AG20443 (cell line): ENCODE measurements at regions not wholly inside any gene's neighbourhood (a gene's known extent, or its start where the extent isn't known, plus 50 kb on each side); places are given as distances from the start of the nearest gene placed in this dataset.
"Not testable (repeated sequence)": the region's sequence is repeated elsewhere in the genome, so short reads cannot be mapped to it uniquely, and the experiment has no call there.

Experiments
- DNase-seq: peaks from one replicate; pipeline ENCODE4 v3.0.0; 2012; ENCODE audit warnings: low spot score, mixed read lengths

DNA sequence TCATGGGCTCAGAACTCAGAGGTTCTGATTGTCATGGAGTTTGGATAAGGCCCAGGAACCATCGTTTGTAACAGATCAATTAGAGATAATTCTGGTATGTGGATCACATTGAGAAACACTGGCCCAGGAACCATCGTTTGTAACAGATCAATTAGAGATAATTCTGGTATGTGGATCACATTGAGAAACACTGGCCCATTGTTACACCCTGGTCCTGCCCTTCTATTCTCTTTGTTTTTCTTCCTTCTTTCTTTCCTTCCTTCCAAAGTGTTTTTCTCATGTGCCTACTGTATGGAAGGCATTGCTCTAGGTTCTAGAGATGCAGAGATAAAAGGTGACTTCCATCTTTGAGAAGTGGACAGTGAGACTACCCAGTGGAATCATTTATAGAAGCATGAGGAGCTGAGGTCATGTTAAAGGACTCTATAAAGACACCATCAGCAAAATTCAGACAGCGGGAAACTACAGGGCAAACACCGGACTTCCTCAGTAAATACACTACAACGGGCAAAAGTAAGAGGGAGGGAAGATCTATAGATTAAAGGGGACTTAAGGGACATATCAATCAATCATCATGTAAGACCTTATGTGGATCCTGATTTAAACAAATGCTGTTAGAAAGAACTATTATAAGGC is 153.8 kb downstream of the UNC5CL start:
- no peak for DNase-seq

DNA sequence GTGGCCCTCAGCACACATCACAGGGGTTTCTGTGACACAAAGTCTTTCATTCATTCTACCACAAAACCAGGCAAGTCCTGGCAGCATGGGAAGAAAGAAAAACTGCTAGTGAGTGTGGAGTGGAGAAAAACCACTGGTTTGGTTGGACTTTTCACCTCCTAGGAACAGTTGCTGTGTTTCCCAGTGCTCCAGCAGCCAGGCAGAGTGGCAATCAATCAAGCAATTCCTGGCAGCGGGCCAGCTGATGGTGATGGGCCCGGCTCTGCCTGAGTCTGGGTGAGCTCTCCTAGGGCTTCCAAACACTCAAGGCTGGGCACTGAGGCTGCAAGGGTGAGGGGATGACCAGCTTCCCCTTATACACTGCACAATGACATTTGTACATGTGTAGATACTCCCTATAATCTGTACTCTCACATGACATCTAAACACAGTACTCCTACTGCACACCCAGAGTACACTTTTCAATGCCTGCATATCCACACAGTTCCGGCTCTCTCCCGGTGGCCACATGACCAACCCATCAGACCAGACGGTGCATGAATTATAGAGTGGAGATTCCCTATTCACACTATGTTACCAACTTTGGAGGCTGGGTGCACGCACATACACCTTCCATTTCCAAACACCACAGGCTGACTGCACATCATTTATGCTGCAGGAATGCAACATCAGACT is 156.6 kb downstream of the UNC5CL start:
- no peak for DNase-seq

GRCh38 chr6:40881501-40881900 is 157.5 kb downstream of the UNC5CL start:
- DNase-seq = no peak

DNA sequence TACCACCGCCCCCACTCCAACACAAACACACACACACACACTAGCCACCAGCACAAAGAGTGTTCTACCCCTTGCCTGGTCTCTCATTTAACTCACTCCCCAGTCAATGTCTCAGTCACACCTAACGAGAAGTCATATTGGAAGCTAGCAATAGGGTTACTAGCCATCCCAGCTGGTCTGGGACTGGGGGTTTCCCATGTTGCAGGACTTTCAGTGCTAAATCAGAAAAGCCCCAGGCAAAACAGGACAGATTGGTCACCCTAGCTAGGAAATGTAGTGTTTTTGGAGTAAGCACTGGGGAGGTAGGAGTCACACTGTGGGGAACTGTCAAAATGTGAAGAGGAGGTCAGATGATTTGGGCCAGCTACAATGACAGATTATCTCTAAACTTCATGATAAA is 158.1 kb downstream of the UNC5CL start:
- DNase-seq = no peak

GRCh38 chr6:40879169-40879568 is 159.9 kb downstream of the UNC5CL start:
- DNase-seq = no peak

DNA sequence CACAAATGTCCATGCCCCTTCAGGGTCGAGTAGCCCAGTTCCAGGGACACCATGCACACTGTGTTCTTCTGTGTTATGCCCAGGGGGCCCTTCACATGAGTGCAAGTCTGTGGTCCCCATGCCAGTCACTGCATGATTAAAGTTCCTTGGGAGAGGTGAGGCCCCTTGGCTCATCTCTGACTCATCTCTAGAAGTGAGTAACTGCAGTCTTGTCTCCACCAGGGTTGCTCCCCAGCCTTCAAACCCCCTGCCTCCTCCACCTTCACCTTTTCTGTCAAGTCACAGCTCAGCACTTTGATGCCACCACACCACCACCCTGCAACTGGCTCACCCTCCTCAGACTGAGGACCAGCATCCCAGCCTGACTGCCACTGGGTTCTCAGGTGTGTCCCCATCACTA is 161.7 kb downstream of the UNC5CL start:
- no peak for DNase-seq

DNA sequence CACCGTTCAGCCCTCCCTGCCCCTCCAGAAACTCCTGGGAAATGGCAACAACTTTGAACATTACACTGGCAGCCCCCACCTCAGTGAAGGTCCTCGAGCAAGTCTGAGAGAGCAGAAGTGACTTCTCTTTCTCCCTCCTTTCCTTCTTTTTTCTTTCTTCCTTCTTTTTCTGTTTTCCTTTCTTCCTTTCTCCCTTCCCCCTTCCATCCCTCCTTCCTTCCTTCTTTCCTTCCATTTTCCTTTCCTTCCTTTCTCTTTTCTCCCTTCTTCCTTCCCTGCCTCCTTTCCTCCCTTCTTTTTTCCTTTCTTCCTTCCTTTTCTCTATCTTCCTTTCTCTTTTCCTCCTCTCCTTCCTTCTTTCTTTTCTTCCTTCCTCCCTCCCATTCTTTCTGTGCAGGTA is 162.7 kb downstream of the UNC5CL start:
- no peak for DNase-seq

DNA sequence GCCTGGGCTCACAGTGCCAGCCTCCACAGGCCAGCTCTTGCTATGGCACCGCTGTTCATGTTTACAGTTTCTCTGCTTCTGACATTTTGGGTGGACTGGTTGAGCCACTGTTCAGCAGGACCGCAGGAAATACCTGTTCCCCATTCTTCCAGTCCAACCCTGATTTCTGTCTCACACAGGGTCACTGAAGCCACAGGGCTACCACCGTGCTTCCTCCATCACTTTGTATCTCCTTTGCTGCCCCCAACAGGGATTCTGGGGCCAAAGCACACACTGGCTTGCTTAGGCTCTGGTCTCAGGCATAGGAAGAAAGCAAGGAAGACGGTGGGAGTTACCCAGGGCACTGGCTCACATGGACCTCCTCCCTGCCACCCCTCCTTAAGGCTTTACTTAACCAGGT is 164.5 kb downstream of the UNC5CL start:
- DNase-seq = no peak

DNA sequence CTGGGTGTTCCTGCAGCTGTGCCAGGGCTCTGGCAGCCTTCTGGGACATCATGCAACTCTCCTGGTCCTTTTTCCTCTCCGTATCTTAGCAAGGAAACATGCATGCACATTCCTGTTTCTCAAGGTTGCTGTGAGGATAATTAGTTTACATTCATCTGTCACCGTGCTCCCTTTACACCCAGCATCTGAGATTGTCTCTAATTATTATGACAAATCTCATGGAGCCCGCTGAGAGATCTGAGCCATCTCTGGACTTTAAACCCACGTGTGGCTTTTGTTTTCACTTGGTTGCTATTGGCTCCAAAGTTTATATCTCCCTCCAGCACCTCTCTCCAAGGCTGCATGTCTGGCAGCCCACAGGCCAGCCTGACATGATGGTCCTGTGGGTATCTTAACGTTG is 167.6 kb downstream of the UNC5CL start:
- no peak for DNase-seq

GRCh38 chr6:40868089-40868865 is 170.7 kb downstream of the UNC5CL start:
- DNase-seq = not testable (repeated sequence)

DNA sequence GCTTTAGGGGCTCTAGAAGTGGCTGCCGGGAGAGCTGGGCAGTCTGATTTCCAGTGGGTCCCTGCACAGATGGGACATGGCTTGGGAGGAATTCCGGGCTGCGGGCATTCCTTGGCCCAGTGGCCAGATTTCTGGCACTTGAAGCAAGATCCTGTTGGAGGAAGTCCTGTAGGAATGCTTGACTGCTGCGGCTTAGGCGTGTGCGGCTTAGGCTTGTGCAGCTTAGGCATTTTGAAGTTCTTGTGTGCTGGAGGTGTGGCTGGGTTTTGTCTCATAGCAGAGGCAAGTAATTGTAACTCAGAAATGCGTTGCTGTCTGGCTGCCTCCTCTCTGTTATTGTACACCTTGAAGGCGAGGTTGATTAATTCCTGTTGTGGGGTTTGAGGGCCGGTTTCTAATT is 171.5 kb downstream of the UNC5CL start:
- DNase-seq = not testable (repeated sequence)

DNA sequence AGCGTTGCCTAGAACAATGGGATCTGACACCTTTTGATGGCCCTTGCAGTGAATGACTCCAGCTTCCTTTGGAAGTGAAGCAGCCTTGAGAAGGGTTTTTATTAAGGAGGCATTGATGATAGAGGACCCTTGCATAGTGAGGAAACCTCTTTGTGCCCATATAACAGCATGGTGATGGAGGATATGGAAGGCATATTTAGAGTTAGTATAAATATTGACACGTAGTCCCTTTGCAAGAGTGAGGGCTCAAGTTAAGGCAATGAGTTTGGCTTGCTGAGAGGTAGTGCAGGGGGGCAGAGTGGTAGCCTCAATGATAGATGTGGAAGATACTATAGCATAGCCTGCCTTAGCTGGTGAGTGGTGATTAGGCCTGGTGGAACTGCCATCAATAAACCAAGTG is 173.8 kb downstream of the UNC5CL start:
- DNase-seq = not testable (repeated sequence)

- no peak for DNase-seq
Observed at GRCh38 chr6:40860443-40860842, 178.6 kb downstream of the UNC5CL start.

- peak; percentile 19 for DNase-seq
Observed at GRCh38 chr6:40856271-40856670, 182.8 kb downstream of the UNC5CL start.

DNA sequence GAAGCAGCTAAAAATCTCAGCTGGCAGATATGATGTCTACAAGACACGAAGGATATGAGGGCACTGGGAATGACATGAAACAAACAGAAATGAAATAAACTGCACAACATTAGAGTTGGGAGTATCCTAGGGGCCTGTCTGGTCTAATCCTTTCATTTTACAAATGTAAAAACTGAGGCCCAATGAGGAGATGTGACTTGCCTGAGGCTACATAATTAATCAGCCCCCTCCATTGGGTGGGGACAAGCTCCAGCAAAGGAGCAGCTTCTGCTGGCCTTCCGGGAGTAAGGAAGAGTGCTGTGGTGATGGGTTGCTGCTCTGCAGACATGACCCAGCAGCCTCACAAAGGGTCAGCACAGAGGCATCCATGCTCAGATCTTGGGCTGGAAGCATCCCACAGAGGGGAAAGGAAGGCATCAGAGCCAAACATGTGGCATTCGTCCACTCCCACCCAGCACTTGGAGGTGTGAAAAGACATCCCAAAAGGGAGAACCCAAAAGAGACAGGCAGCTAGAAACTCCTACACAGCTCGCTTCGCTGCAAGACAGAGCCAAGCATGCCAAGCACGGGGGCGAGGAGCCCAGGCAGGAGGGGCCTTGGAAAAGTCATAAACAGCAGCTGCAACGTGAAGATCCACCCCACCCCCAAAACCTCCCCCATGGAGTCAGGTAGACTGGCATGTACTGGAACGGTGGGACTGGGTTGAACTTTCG is 183.7 kb downstream of the UNC5CL start:
- no peak for DNase-seq

DNA sequence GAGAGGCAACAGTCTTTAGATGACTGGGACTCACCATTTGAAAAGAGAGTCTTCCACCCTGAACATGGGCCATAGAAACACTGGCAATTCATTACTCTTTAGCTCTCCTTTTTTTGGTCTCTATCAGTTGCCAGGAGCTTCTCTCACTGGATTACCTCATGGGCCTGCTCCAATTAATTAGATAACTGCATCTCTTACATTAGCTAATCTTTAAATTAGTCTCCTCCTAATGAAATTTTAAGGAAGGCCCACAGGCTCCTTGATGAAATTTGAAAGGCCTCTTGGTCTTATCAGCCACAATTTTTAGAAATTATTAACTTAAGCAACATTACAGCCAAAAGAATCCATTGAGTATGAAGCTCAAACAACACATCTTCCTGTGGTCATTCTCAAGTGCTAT is 184.4 kb downstream of the UNC5CL start:
- no peak for DNase-seq

- DNase-seq = peak; percentile 27
Observed at GRCh38 chr6:40852779-40853373, 186.1 kb downstream of the UNC5CL start.

DNA sequence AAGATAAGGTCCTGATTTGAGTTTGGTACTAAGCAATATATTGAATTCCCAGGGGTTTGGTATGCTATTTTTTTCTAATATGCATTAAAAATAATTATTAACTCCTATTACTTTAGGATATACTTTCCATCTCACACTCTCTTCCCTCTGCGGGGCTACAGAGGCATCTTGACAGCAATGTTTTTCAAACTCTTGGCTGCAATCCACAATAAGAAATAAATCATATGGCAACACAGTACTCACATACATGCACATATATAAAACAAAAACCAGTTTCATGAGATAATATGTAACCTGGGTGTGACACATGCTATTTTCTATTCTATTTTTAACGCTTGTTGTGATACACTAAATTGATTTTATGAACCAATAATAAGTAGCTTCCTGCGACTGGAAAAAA is 189.5 kb downstream of the UNC5CL start:
- DNase-seq = no peak

DNA sequence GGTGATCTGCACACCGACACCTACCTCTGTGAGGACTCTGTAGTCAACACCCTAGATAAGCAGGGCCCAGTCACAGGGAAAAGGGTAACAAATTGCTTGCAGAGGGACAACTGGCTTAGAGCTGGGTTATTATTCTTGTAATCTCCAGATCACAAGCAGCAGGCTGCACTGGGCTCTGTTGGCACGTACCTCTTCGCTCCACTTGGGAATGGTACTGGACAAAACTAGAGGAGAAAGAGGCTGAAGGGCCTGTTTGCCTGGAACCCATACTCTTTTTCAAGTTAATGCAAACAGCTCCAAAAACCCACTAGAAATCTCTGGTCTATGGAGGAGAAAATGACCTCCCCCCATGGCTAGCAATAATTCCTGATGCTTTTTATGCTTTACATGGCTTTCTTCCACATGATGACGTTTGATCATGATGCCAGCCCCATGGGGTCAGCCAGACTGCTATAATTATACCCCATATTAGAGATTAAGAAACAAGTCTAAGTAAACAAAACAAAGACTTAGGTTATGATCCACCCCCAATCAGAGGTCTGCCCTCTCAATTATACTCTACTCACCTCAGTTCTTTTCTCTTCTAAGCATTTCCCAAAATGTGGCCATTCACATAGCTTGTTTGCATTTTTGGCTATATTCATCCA is 190.0 kb downstream of the UNC5CL start:
- DNase-seq = no peak

DNA sequence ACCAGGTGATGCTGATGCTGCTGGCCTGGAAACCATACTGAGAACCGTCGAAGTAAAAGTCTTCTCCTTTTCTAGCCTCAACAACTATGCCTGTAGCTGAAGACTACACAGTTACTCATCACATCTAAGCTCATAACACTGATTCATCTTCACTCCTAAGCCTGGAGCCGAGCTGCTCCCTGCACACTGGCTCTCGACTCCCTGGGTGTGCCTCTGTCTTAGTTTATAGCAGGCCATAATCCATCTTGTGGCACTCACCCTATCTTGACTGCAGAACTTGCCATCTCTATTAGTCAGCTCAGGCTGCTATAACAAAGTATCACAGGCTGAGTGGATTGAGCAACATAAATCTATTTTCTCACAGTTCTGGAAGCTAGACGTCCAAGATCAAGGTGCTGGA is 191.0 kb downstream of the UNC5CL start:
- DNase-seq = peak; percentile 60

DNA sequence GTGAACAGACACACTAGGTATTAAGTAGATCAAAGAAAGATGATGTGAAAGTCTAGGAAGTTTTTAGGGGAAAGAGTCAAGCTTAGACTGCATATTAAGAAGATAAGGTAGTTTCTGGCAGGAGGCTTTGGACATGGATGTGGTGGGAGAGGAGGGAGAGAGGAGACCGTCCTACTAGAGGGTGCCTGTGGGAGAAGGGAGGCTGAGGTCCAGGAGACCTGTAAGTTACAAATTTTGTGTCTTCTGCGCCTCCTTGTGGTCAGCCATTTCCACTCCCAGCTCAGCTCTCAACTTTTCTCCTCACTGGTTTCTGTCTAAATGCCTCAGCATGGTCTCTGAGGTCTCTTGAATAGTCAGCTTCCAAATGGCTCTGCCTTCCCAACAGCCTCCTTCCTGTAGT is 193.5 kb downstream of the UNC5CL start:
- peak; percentile 54 for DNase-seq

GRCh38 chr6:40844246-40844645 is 194.8 kb downstream of the UNC5CL start:
- no peak for DNase-seq
